Nephron (organoid): ENCODE measurements at regions not wholly inside any gene's neighbourhood (a gene's known extent, or its start where the extent isn't known, plus 50 kb on each side); places are given as distances from the start of the nearest gene placed in this dataset.
"Not testable (repeated sequence)": the region's sequence is repeated elsewhere in the genome, so short reads cannot be mapped to it uniquely, and the experiment has no call there.

Source experiments
- H3K27ac Mint-ChIP-seq, 3 experiments: 2 replicates each; pipeline ENCODE4 v1.8.0; 2020; ENCODE audit warnings: mixed read lengths in 3 of 3, mild to moderate bottlenecking in 2 of 3, moderate library complexity in 1 of 3
- H3K27me3 Mint-ChIP-seq: 2 replicates; pipeline ENCODE4 v1.8.0; 2021; ENCODE audit warnings: low read depth, mild to moderate bottlenecking, moderate library complexity, mixed read lengths
- H3K36me3 Mint-ChIP-seq: 2 replicates; pipeline ENCODE4 v1.8.0; 2020; ENCODE audit warnings: low read depth, mixed read lengths
- H3K4me1 Mint-ChIP-seq: 2 replicates; pipeline ENCODE4 v1.8.0; 2020; ENCODE audit warnings: mixed read lengths
- H3K4me3 Mint-ChIP-seq, 3 experiments: 2 replicates each; pipeline ENCODE4 v1.8.0; 2020; ENCODE audit warnings: mild to moderate bottlenecking in 3 of 3, mixed read lengths in 3 of 3, moderate library complexity in 2 of 3
- H3K9me3 Mint-ChIP-seq: 2 replicates; pipeline ENCODE4 v1.8.0; 2020; ENCODE audit warnings: mixed read lengths
- TF ChIP-seq, protein P1 (sequence below), 3 experiments: fragments of 200-600 bp; sonication (generic); IDR thresholded peaks; one replicate each; pipeline ENCODE4 v1.5.0; 2021; ENCODE audit warnings: antibody characterized with exemption in 3 of 3; ENCODE audit not compliant: unreplicated experiment in 3 of 3

DNA sequence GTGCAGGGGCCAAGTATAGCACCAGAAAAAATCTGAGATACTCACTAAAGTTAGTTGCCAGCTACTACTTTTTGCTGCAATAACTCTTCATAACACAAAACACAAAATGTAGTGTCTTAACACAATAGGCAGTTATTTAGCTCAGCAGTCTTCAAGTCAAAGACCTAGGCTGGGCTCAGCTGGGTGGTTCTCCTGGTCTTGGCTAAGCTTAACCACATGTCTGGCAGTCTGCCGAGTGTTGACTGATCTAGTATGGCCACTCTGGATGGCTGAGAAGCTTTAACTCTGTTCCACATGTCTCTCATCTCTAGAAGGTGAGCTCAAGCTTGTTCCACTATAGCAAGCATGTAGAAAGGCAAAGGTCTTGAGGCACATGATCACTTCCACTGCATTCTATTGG, 451.6 kb downstream of the SOX11 start:
- H3K36me3 Mint-ChIP-seq = no peaks in the 10 kb centered on the region
- H3K27ac Mint-ChIP-seq = no peak overlapping the region
- H3K27me3 Mint-ChIP-seq = no peaks in the 10 kb centered on the region
- peaks cover 2% of the 10 kb centered on the region for H3K4me1 Mint-ChIP-seq
- TF ChIP-seq, protein P1, sequence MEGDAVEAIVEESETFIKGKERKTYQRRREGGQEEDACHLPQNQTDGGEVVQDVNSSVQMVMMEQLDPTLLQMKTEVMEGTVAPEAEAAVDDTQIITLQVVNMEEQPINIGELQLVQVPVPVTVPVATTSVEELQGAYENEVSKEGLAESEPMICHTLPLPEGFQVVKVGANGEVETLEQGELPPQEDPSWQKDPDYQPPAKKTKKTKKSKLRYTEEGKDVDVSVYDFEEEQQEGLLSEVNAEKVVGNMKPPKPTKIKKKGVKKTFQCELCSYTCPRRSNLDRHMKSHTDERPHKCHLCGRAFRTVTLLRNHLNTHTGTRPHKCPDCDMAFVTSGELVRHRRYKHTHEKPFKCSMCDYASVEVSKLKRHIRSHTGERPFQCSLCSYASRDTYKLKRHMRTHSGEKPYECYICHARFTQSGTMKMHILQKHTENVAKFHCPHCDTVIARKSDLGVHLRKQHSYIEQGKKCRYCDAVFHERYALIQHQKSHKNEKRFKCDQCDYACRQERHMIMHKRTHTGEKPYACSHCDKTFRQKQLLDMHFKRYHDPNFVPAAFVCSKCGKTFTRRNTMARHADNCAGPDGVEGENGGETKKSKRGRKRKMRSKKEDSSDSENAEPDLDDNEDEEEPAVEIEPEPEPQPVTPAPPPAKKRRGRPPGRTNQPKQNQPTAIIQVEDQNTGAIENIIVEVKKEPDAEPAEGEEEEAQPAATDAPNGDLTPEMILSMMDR (IDR thresholded peaks at IDR 0.05; ENCODE audit: unreplicated experiment in 3 of 3) = no peak
- H3K9me3 Mint-ChIP-seq = peaks cover 17% of the 10 kb centered on the region
- no peak overlapping the region for H3K4me3 Mint-ChIP-seq

DNA sequence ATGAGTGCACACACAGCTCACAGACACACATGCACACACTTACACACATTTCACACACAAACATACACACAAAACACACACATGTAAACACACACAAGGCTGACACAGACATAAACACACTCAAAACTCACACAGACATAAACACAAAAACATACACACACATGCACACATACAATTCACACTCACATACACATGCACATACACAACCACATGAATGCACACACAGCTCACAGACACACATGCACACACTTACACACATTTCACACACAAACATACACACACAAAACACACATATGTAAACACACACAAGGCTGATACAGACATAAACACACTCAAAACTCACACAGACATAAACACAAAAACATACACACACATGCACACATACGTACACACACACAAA, 455.0 kb downstream of the SOX11 start:
- not testable (repeated sequence) for H3K27me3 Mint-ChIP-seq, H3K27ac Mint-ChIP-seq, H3K36me3 Mint-ChIP-seq, H3K4me1 Mint-ChIP-seq, H3K9me3 Mint-ChIP-seq, H3K4me3 Mint-ChIP-seq

DNA sequence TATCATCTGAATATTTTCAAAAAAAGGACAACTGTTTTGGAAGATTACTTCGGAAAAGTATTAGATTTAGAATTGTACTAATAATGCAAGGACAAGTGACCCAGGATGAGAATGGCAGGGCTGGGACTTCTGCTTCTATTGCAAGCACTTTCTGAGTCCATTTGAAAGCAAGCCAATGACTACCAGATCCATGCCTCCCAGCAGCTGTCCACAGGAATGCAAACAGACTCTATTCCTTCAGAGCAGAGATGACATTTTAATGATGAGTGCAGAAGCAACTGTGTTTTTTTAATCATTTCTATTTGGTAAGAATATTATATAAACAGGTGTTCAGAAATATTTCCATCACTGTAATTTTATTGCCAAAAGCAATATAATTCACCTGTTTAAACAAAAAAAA, 456.7 kb downstream of the SOX11 start:
- Mint-ChIP-seq H3K27me3 (no peaks in the 10 kb centered on the region), H3K27ac (no peak overlapping the region), H3K4me1 (peaks cover 4% of the 10 kb centered on the region), H3K9me3 (peaks cover 6% of the 10 kb centered on the region), H3K4me3 (peak overlapping the region in 1 of 3 experiments; percentile 16), H3K36me3 (no peaks in the 10 kb centered on the region)
- TF ChIP-seq, protein P1 (IDR thresholded peaks at IDR 0.05; ENCODE audit: unreplicated experiment in 3 of 3) = no peak

DNA sequence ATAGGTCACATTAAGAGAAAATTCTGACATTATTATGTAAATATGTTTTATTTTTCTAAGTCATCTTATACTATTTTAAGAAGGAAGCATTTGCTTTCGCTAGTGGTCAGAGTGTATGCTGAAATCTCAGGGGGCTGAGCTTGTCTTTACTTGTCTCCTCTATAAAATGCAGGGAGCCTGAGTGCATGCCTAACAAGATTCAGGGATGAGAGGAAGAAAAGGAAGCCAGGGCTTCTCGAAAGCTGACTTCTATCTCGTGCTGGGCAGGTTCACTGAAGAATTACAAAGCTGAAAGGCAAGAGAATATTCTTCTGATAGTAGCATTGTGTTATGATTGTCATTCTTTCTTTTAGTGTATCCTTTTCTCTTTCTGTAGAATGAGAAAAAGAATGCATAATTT, 467.4 kb downstream of the SOX11 start:
- Mint-ChIP-seq H3K9me3 (peaks cover 3% of the 10 kb centered on the region), H3K27me3 (peaks cover 11% of the 10 kb centered on the region), H3K27ac (no peak overlapping the region), H3K36me3 (no peaks in the 10 kb centered on the region), H3K4me3 (no peak overlapping the region), H3K4me1 (peaks cover under 1% of the 10 kb centered on the region)
- TF ChIP-seq, protein P1 (IDR thresholded peaks at IDR 0.05; ENCODE audit: unreplicated experiment in 3 of 3) = no peak

DNA sequence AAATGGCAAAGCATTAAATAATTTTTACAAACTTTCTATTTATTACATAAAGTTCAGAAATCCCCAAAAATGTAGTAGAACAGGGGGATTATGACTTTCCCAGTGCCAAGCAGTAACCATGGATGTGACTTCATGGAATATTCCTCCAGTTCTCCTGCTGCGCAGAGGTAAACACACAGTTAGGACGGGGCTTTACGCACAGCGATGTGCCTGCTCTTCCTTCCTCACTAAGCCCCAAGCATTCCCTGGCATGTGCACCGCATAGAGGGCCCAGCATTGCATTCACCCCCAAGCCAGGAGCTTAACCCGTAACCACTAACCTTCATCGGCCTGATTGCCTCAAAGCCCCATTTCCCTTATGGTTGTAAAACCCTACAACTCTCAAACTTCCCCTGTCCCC, 471.7 kb downstream of the SOX11 start:
- Mint-ChIP-seq H3K27ac (no peak overlapping the region), H3K27me3 (peaks cover 27% of the 10 kb centered on the region), H3K36me3 (no peaks in the 10 kb centered on the region), H3K9me3 (peaks cover 3% of the 10 kb centered on the region), H3K4me1 (peaks cover 10% of the 10 kb centered on the region), H3K4me3 (no peak overlapping the region)
- TF ChIP-seq, protein P1 (IDR thresholded peaks at IDR 0.05; ENCODE audit: unreplicated experiment in 3 of 3) = no peak

DNA sequence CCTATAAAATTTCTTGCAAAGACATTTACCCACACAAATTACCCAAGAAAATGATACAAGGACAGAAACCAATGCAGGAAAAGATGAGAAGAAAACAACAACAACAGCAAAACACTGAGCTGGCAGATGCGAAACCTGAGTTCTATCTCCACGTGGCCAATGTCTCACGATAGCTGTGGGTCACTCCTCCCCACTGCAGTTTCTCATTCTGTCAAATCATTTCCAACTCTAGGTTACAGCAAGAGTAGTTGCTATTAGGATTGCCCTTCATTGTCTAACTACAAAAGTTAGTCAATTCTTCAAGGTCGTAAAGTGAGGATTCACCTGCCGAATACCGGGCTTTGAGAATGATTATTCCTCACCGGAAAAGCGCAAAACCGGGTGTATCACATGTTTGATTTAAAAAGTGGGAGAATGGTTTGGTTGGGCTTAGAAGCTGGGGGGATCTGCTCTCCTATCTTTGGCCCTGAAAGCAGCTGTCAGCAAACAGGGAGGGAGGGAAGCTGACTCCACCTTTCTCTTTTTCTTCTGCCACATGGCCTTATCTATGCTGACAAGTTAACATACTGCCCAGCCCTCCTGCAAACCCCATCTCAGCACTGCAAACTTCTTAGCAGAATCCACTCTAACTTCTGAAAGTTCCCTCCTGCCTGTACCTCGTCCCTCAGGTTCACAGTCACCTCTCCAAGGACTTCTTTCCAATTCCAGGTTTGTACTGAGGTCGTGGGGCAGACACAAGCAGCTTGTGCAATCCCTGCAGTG, 473.0 kb downstream of the SOX11 start:
- no peaks in the 10 kb centered on the region for H3K36me3 Mint-ChIP-seq
- TF ChIP-seq, protein P1 (IDR thresholded peaks at IDR 0.05; ENCODE audit: unreplicated experiment in 3 of 3) = no peak
- no peak overlapping the region for H3K27ac Mint-ChIP-seq
- H3K9me3 Mint-ChIP-seq = peaks cover 3% of the 10 kb centered on the region
- H3K27me3 Mint-ChIP-seq = peaks cover 22% of the 10 kb centered on the region
- peaks cover 10% of the 10 kb centered on the region for H3K4me1 Mint-ChIP-seq
- H3K4me3 Mint-ChIP-seq = no peak overlapping the region
